ENCODE measurements at regions not wholly inside any gene's neighbourhood (a gene's known extent, or its start where the extent isn't known, plus 50 kb on each side); places are given as distances from the start of the nearest gene placed in this dataset.
"Not testable (repeated sequence)": the region's sequence is repeated elsewhere in the genome, so short reads cannot be mapped to it uniquely, and the experiment has no call there.

GRCh38 chr11:116376547-116376946 lies 396.2 kb downstream of the BUD13 start:
- DNase-seq (ENCODE audit: low spot score): no peak

- no peak for DNase-seq (ENCODE audit: low spot score)
Measured at GRCh38 chr11:116376054-116376453, 396.7 kb downstream of the BUD13 start.

- DNase-seq (ENCODE audit: low spot score): no peak
Measured at GRCh38 chr11:116375221-116375620, 397.6 kb downstream of the BUD13 start.

- no peak for DNase-seq (ENCODE audit: low spot score)
Measured at GRCh38 chr11:116374085-116374484, 398.7 kb downstream of the BUD13 start.

GRCh38 chr11:116373104-116373944 lies 399.5 kb downstream of the BUD13 start:
- no peak for DNase-seq (ENCODE audit: low spot score)

- no peak for DNase-seq (ENCODE audit: low spot score)
Measured at GRCh38 chr11:116371146-116371545, 401.6 kb downstream of the BUD13 start.

- no peak for DNase-seq (ENCODE audit: low spot score)
Measured at GRCh38 chr11:116368784-116369183, 404.0 kb downstream of the BUD13 start.

GRCh38 chr11:116366980-116367645 lies 405.7 kb downstream of the BUD13 start:
- no peak for DNase-seq (ENCODE audit: low spot score)

GRCh38 chr11:116366451-116366850 lies 406.3 kb downstream of the BUD13 start:
- DNase-seq (ENCODE audit: low spot score): no peak

GRCh38 chr11:116364925-116365324 lies 407.9 kb downstream of the BUD13 start:
- DNase-seq (ENCODE audit: low spot score): not testable (repeated sequence)

GRCh38 chr11:116364348-116364747 lies 408.4 kb downstream of the BUD13 start:
- no peak for DNase-seq (ENCODE audit: low spot score)

GRCh38 chr11:116360221-116360941 lies 412.4 kb downstream of the BUD13 start:
- no peak for DNase-seq (ENCODE audit: low spot score)

GRCh38 chr11:116357784-116358544 lies 414.8 kb downstream of the BUD13 start:
- DNase-seq (ENCODE audit: low spot score): peak; percentile 19

GRCh38 chr11:116356451-116356850 lies 416.3 kb downstream of the BUD13 start:
- no peak for DNase-seq (ENCODE audit: low spot score)

GRCh38 chr11:116355104-116355503 lies 417.7 kb downstream of the BUD13 start:
- no peak for DNase-seq (ENCODE audit: low spot score)

GRCh38 chr11:116353589-116353988 lies 419.2 kb downstream of the BUD13 start:
- DNase-seq (ENCODE audit: low spot score): no peak

- no peak for DNase-seq (ENCODE audit: low spot score)
Measured at GRCh38 chr11:116352881-116353280, 419.9 kb downstream of the BUD13 start.

GRCh38 chr11:116348226-116348625 lies 424.6 kb downstream of the BUD13 start:
- peak; percentile 26 for DNase-seq (ENCODE audit: low spot score)

- DNase-seq (ENCODE audit: low spot score): peak; percentile 77
Measured at GRCh38 chr11:116345575-116345974, 427.2 kb downstream of the BUD13 start.

GRCh38 chr11:116344601-116345000 lies 428.2 kb downstream of the BUD13 start:
- no peak for DNase-seq (ENCODE audit: low spot score)

- DNase-seq (ENCODE audit: low spot score): no peak
Measured at GRCh38 chr11:116343270-116343669, 429.5 kb downstream of the BUD13 start.

- no peak for DNase-seq (ENCODE audit: low spot score)
Measured at GRCh38 chr11:116342148-116342547, 430.6 kb downstream of the BUD13 start.

All from umbilical cord (tissue), 1 donor.